ENCODE measurements at regions not wholly inside any gene's neighbourhood (a gene's known extent, or its start where the extent isn't known, plus 50 kb on each side); places are given as distances from the start of the nearest gene placed in this dataset.

DNA sequence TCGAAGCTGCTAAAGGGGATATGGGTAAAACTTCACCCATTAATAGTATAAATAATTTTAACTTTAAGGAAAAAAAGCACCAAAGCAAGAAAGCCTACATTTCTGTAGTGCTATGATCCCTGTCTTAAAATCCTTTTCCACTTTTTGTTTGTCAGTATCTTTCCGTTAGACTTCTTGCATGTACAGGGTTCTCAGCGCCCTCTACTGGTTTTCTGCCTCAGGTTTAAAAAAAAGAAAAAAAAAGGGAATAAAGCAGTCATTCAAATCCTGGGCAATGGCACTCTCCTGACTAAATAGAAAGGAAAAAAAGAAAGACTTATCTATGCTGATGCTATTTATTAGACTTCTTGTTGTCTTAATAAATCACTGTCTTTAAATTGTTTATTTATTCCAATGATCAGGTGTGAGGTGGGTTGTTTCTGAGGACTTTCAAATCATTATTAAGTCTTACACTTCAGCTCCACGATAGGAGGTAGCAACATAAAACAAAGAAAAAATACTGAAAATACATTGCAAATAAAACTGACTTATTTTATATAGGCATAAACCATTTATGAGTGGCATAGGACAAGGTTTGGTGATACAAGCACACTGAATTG lies 475.4 kb upstream of the NR5A2 start:
- no peak overlapping the region for H3K4me3 Mint-ChIP-seq

GRCh38 chr1:199553104-199553503 lies 474.4 kb upstream of the NR5A2 start:
- H3K27ac Mint-ChIP-seq (ENCODE audit: unreplicated experiment) = no peak overlapping the region
- H3K4me3 Mint-ChIP-seq = no peak overlapping the region
- no peaks in the 10 kb centered on the region for H3K4me1 Mint-ChIP-seq
- peaks cover 2% of the 10 kb centered on the region for H3K9me3 Mint-ChIP-seq
- no peaks in the 10 kb centered on the region for H3K27me3 Mint-ChIP-seq (ENCODE audit: low read depth)
- H3K36me3 Mint-ChIP-seq (ENCODE audit: low read depth) = no peaks in the 10 kb centered on the region
- no peak for DNase-seq (ENCODE audit: low read depth, low spot score)
- no peak for TF ChIP-seq CTCF (conservative IDR thresholded peaks at IDR 0.05)

More for the DNA sequence above, 475.4 kb upstream of the NR5A2 start:
- TF ChIP-seq CTCF (conservative IDR thresholded peaks at IDR 0.05) = peak; percentile 93
- Mint-ChIP-seq H3K4me1 (no peaks in the 10 kb centered on the region), H3K27me3 (ENCODE audit: low read depth) (no peaks in the 10 kb centered on the region), H3K9me3 (peaks cover 2% of the 10 kb centered on the region), H3K36me3 (ENCODE audit: low read depth) (no peaks in the 10 kb centered on the region), H3K27ac (ENCODE audit: unreplicated experiment) (no peak overlapping the region)
- DNase-seq (ENCODE audit: low read depth, low spot score) = peak; percentile 70

DNA sequence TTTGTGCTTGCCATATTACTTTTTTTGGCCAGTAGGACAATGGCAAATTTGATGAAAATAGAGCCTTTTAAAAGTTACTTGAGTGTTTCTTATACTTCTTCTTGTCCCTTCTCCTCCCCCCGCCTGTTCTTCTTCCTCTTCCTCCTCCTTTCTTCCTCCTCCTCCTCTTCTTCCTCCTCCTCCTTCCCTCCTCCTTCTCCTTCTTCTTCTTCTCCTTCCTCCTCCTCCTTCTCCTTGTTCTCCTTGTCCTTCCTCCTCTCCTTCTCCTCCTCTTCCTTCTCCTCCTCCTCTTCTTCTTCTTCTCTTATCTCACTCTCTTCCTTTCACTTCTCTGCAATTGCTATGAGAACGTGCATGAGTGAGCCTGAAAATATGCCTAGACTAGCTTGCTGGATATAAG lies 466.2 kb upstream of the NR5A2 start:
- Mint-ChIP-seq H3K4me3 (no peak overlapping the region), H3K27ac (ENCODE audit: unreplicated experiment) (no peak overlapping the region), H3K9me3 (no peaks in the 10 kb centered on the region), H3K4me1 (no peaks in the 10 kb centered on the region), H3K27me3 (ENCODE audit: low read depth) (peaks cover 26% of the 10 kb centered on the region), H3K36me3 (ENCODE audit: low read depth) (no peaks in the 10 kb centered on the region)
- no peak for TF ChIP-seq CTCF (conservative IDR thresholded peaks at IDR 0.05)
- DNase-seq (ENCODE audit: low read depth, low spot score) = no peak

GRCh38 chr1:199573047-199573446 lies 454.5 kb upstream of the NR5A2 start:
- H3K4me1 Mint-ChIP-seq = no peaks in the 10 kb centered on the region
- no peak for DNase-seq (ENCODE audit: low read depth, low spot score)
- no peaks in the 10 kb centered on the region for H3K27me3 Mint-ChIP-seq (ENCODE audit: low read depth)
- no peak for TF ChIP-seq CTCF (conservative IDR thresholded peaks at IDR 0.05)
- no peak overlapping the region for H3K4me3 Mint-ChIP-seq
- no peaks in the 10 kb centered on the region for H3K9me3 Mint-ChIP-seq
- H3K36me3 Mint-ChIP-seq (ENCODE audit: low read depth) = no peaks in the 10 kb centered on the region
- H3K27ac Mint-ChIP-seq (ENCODE audit: unreplicated experiment) = no peak overlapping the region

- TF ChIP-seq CTCF (conservative IDR thresholded peaks at IDR 0.05) = no peak
- Mint-ChIP-seq H3K4me1 (no peaks in the 10 kb centered on the region), H3K9me3 (no peaks in the 10 kb centered on the region), H3K27me3 (ENCODE audit: low read depth) (no peaks in the 10 kb centered on the region), H3K27ac (ENCODE audit: unreplicated experiment) (no peak overlapping the region), H3K36me3 (ENCODE audit: low read depth) (no peaks in the 10 kb centered on the region), H3K4me3 (no peak overlapping the region)
- DNase-seq (ENCODE audit: low read depth, low spot score) = no peak
Observed at GRCh38 chr1:199574950-199575349, 452.6 kb upstream of the NR5A2 start.

Data from neural crest cell (in vitro differentiated cells).